ENCODE measurements at regions not wholly inside any gene's neighbourhood (a gene's known extent, or its start where the extent isn't known, plus 50 kb on each side); places are given as distances from the start of the nearest gene placed in this dataset.

DNA sequence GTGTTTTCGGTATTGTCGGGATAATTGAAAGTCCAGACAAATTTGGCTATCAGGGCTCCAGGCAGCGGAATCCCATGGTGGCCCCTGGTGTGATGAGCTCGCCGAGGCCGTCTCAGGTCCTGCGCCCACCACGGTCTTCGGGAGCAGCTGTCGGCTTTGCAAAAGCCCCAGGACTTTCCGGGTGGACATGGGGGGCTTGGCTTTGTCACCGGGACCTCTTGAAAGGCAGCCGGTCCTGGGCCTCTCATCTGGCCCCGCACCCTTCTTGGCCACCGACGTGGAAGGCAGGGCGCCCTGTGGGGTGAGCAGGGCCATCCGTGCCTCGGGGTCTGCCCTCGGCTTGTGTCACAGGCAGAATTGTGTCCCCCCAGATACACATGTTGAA lies 87.1 kb upstream of the ACTRT2 start:
- Histone ChIP-seq H3K4me1 (replicated peaks in 1 of 2) (no peaks in the 10 kb centered on the region), H3K4me3 (no peak overlapping the region), H3K27me3 (no peaks in the 10 kb centered on the region), H3K9me3 (replicated peaks in 1 of 3) (no peaks in the 10 kb centered on the region), H3K27ac (no peak overlapping the region), H3K36me3 (replicated peaks in 1 of 2) (no peaks in the 10 kb centered on the region)
- intact Hi-C loops (cut with DNase I), result no loop called here
- DNase-seq, result no peak
- WGBS, 4 donors, result 88 to 94% (median 92%) methylated on average over 3 to 20 of the region's 20 CpGs
- TF ChIP-seq POLR2A (IDR thresholded peaks at IDR 0.05), result no peak
- no peak for TF ChIP-seq CTCF (IDR thresholded peaks at IDR 0.05)

GRCh38 chr1:2934642-2935081 lies 86.6 kb upstream of the ACTRT2 start:
- TF ChIP-seq CTCF (IDR thresholded peaks at IDR 0.05), result no peak
- TF ChIP-seq POLR2A (IDR thresholded peaks at IDR 0.05), result no peak
- Histone ChIP-seq H3K9me3 (replicated peaks in 1 of 3) (no peaks in the 10 kb centered on the region), H3K4me3 (no peak overlapping the region), H3K4me1 (replicated peaks in 1 of 2) (no peaks in the 10 kb centered on the region), H3K36me3 (replicated peaks in 1 of 2) (no peaks in the 10 kb centered on the region), H3K27me3 (no peaks in the 10 kb centered on the region), H3K27ac (no peak overlapping the region)
- WGBS, 4 donors, result 82 to 87% (median 85%) methylated on average over 9 to 16 of the region's 16 CpGs
- no peak for DNase-seq
- intact Hi-C loops (cut with DNase I), result no loop called here

DNA sequence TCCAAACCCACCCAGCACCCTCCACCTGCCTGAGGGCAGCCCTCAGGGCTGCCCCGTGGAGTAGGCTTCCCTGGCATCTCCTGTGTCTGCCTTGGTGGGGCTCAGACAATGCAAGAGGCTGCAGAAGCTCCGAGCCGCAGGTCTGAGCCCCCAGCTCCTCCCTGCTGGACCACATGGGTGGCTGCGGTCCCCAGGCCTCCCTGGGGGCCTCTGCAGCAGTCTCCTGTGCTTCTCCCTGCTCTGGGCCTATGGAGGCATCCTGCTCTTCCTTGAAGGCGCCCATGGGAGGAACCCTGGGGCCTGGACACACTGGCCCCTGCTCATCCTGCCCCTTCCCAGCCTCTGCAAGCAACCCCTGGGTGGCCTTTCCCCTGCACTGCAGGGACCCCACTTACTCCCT lies 86.1 kb upstream of the ACTRT2 start:
- intact Hi-C loops (cut with DNase I), result no loop called here
- H3K27me3 ChIP-seq, result no peaks in the 10 kb centered on the region
- no peak for TF ChIP-seq CTCF (IDR thresholded peaks at IDR 0.05)

GRCh38 chr1:2935751-2936390 lies 85.4 kb upstream of the ACTRT2 start:
- Histone ChIP-seq H3K4me3 (no peak overlapping the region), H3K36me3 (replicated peaks in 1 of 2) (no peaks in the 10 kb centered on the region), H3K4me1 (replicated peaks in 1 of 2) (no peaks in the 10 kb centered on the region), H3K9me3 (replicated peaks in 1 of 3) (no peaks in the 10 kb centered on the region), H3K27ac (no peak overlapping the region), H3K27me3 (no peaks in the 10 kb centered on the region)
- intact Hi-C loops (cut with DNase I), result no loop called here
- WGBS, 4 donors, result 80 to 84% (median 81%) methylated on average over 13 to 23 of the region's 23 CpGs
- no peak for DNase-seq
- TF ChIP-seq CTCF (IDR thresholded peaks at IDR 0.05), result no peak
- TF ChIP-seq POLR2A (IDR thresholded peaks at IDR 0.05), result no peak

More for the DNA sequence above, 86.1 kb upstream of the ACTRT2 start:
- Histone ChIP-seq H3K36me3 (replicated peaks in 1 of 2) (no peaks in the 10 kb centered on the region), H3K4me3 (no peak overlapping the region), H3K27ac (no peak overlapping the region), H3K9me3 (replicated peaks in 1 of 3) (no peaks in the 10 kb centered on the region), H3K4me1 (replicated peaks in 1 of 2) (no peaks in the 10 kb centered on the region)
- WGBS, 4 donors, result 75 to 79% (median 78%) methylated on average over 1 to 5 of the region's 5 CpGs; no CpG with 5 or more reads in 1 of the 4 donors
- no peak for DNase-seq

Measured in adrenal gland (tissue), 9 donors.